ENCODE measurements at regions not wholly inside any gene's neighbourhood (a gene's known extent, or its start where the extent isn't known, plus 50 kb on each side); places are given as distances from the start of the nearest gene placed in this dataset.

- DNase-seq: no peak
- WGBS, 2 donors: 27 to 48% methylated on average over 3 of the region's 3 CpGs
- Histone ChIP-seq H3K4me3 (no peak overlapping the region), H3K27ac (no peak overlapping the region), H3K4me1 (no peaks in the 10 kb centered on the region), H3K27me3 (no peaks in the 10 kb centered on the region), H3K36me3 (no peaks in the 10 kb centered on the region), H3K9me3 (peaks cover 0 to 6% (median 0%) of the 10 kb centered on the region in 4 donors)
- TF ChIP-seq POLR2AphosphoS5 (IDR thresholded peaks at IDR 0.05) (no peak), POLR2A (IDR thresholded peaks at IDR 0.05) (no peak), EP300 (IDR thresholded peaks at IDR 0.05) (no peak)
- TF ChIP-seq, protein P1, sequence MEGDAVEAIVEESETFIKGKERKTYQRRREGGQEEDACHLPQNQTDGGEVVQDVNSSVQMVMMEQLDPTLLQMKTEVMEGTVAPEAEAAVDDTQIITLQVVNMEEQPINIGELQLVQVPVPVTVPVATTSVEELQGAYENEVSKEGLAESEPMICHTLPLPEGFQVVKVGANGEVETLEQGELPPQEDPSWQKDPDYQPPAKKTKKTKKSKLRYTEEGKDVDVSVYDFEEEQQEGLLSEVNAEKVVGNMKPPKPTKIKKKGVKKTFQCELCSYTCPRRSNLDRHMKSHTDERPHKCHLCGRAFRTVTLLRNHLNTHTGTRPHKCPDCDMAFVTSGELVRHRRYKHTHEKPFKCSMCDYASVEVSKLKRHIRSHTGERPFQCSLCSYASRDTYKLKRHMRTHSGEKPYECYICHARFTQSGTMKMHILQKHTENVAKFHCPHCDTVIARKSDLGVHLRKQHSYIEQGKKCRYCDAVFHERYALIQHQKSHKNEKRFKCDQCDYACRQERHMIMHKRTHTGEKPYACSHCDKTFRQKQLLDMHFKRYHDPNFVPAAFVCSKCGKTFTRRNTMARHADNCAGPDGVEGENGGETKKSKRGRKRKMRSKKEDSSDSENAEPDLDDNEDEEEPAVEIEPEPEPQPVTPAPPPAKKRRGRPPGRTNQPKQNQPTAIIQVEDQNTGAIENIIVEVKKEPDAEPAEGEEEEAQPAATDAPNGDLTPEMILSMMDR (IDR thresholded peaks at IDR 0.05): no peak
- intact Hi-C loops (cut with DNase I): no loop called here
These were observed 748.5 kb upstream of the KLHL1 start for GRCh38 chr13:70856711-70857110.

- peaks cover 0 to 6% (median 0%) of the 10 kb centered on the region in 4 donors for H3K9me3 ChIP-seq
- no peak overlapping the region for H3K27ac ChIP-seq
- 89 to 92% methylated on average over 2 of the region's 2 CpGs for WGBS, 2 donors
- TF ChIP-seq POLR2AphosphoS5 (IDR thresholded peaks at IDR 0.05): no peak
- no peak for TF ChIP-seq EP300 (IDR thresholded peaks at IDR 0.05)
- TF ChIP-seq, protein P1 (IDR thresholded peaks at IDR 0.05): no peak
- no peak for TF ChIP-seq POLR2A (IDR thresholded peaks at IDR 0.05)
- DNase-seq: no peak
- H3K4me3 ChIP-seq: no peak overlapping the region
- no peaks in the 10 kb centered on the region for H3K36me3 ChIP-seq
- no peaks in the 10 kb centered on the region for H3K4me1 ChIP-seq
- H3K27me3 ChIP-seq: no peaks in the 10 kb centered on the region
- intact Hi-C loops (cut with DNase I): no loop called here
These were observed 747.8 kb upstream of the KLHL1 start for GRCh38 chr13:70856025-70856424.

GRCh38 chr13:70849222-70849621, 741.0 kb upstream of the KLHL1 start:
- H3K9me3 ChIP-seq: no peaks in the 10 kb centered on the region
- WGBS, 2 donors: 27 to 28% methylated on average over 4 of the region's 4 CpGs
- TF ChIP-seq, protein P1 (IDR thresholded peaks at IDR 0.05): no peak
- TF ChIP-seq POLR2AphosphoS5 (IDR thresholded peaks at IDR 0.05): no peak
- no peak for TF ChIP-seq EP300 (IDR thresholded peaks at IDR 0.05)
- no peak for TF ChIP-seq POLR2A (IDR thresholded peaks at IDR 0.05)
- no peaks in the 10 kb centered on the region for H3K4me1 ChIP-seq
- no peak overlapping the region for H3K4me3 ChIP-seq
- H3K27ac ChIP-seq: no peak overlapping the region
- H3K36me3 ChIP-seq: no peaks in the 10 kb centered on the region
- intact Hi-C loops (cut with DNase I): no loop called here
- no peak for DNase-seq
- no peaks in the 10 kb centered on the region for H3K27me3 ChIP-seq

DNA sequence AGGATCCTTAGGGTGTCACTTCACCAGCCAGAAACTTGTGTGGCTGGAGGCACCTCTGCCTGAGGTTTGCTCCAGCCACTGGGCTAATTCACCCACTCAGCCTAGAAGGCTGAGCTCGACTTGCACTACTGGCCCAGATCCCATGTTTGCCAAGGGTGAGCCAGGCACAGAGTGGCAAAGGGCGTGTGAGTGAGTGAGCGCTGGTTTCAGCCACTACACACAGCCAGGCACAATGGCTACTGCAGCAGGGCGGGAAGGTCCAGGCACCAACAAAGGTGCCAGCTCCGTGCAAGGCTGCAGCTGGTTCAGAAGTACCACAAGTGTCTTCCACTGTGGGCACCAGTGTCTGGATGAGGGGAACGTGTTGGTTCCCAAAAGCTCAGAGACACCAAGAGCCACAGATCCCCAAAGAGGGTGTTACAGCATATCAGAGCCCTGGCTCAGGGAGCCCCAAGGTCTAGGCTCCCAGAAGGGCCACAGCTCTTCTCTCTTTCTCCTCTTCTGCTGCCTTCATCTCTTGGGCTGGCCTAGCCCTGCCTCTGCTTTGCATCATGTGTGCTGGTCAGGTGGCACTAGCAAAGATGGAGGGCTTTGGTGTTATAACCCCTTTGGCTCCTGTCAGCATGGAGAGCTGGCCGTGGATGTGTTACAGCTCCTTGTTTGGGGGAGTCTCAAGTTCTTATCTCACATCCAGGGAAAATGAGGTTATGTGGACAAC, 736.3 kb upstream of the KLHL1 start:
- WGBS, 2 donors: 43 to 80% methylated on average over 7 of the region's 7 CpGs
- Histone ChIP-seq H3K27me3 (no peaks in the 10 kb centered on the region), H3K27ac (no peak overlapping the region), H3K4me1 (no peaks in the 10 kb centered on the region), H3K36me3 (no peaks in the 10 kb centered on the region), H3K9me3 (no peaks in the 10 kb centered on the region), H3K4me3 (no peak overlapping the region)
- TF ChIP-seq, protein P1 (IDR thresholded peaks at IDR 0.05): no peak
- no peak for TF ChIP-seq POLR2AphosphoS5 (IDR thresholded peaks at IDR 0.05)
- TF ChIP-seq EP300 (IDR thresholded peaks at IDR 0.05): no peak
- no peak for DNase-seq
- intact Hi-C loops (cut with DNase I): no loop called here

All from sigmoid colon (tissue), 6 donors.